Panc1 (cell line): ENCODE measurements at regions not wholly inside any gene's neighbourhood (a gene's known extent, or its start where the extent isn't known, plus 50 kb on each side); places are given as distances from the start of the nearest gene placed in this dataset.

ENCODE experiments used
- ATAC-seq: fragments of 200-7000 bp; cut with Tn5 transposase; 2 replicates; pipeline ENCODE4 v1.9.1; 2020; ENCODE audit warnings: mild to moderate bottlenecking, moderate library complexity
- BruUV-seq: library from RNA; stranded (reverse); fragments of 400-500 nt; replicated peaks from 2 replicates; lab custom pipeline; 2021; lab: Mats Ljungman, UMichigan
- CTCF ChIA-PET: fragments of 300-600 bp; sonication (Branson Sonifier 250); formaldehyde crosslinking; loops from one replicate; lab custom pipeline; 2022; ENCODE audit warnings: antibody characterized with exemption; lab: Charles Lee
- POLR2A ChIA-PET: fragments of 300-600 bp; sonication (Branson Sonifier 250); formaldehyde crosslinking; loops from one replicate; lab custom pipeline; 2022; ENCODE audit warnings: antibody characterized with exemption; lab: Charles Lee
- DNase-seq: peaks from one replicate; pipeline ENCODE4 v3.0.0-alpha.2; 2010; ENCODE audit warnings: low read depth, low spot score
- H3K27ac ChIP-seq: 2 replicates; pipeline ENCODE4 v1.5.1; 2011; ENCODE audit warnings: mild to moderate bottlenecking, low read length, inconsistent platforms
- H3K27me3 ChIP-seq: fragments of 200-500 bp; sonication (Bioruptor generic); 2 replicates; pipeline ENCODE4 v1.6.0; 2014; ENCODE audit warnings: low read length, inconsistent platforms; ENCODE audit not compliant: control insufficient read depth, insufficient read depth
- H3K36me3 ChIP-seq: fragments of 200-500 bp; sonication (Bioruptor generic); 2 replicates; pipeline ENCODE4 v1.5.1; 2014; ENCODE audit warnings: inconsistent platforms, mild to moderate bottlenecking, low read length, moderate library complexity; ENCODE audit not compliant: control insufficient read depth, insufficient read depth
- H3K4me1 ChIP-seq: 2 replicates; pipeline ENCODE4 v1.5.1; 2011; ENCODE audit warnings: inconsistent platforms, mild to moderate bottlenecking, low read length, moderate library complexity; ENCODE audit not compliant: control insufficient read depth, insufficient read depth
- H3K4me3 ChIP-seq, 2 experiments: 2 replicates each; pipeline ENCODE4 v1.5.1; 2011 to 2012; ENCODE audit warnings: low read depth in 2 of 2, low read length in 2 of 2, mild to moderate bottlenecking in 2 of 2, inconsistent platforms in 1 of 2, moderate library complexity in 1 of 2
- H3K9me3 ChIP-seq: fragments of 200-500 bp; sonication (Bioruptor generic); 2 replicates; pipeline ENCODE4 v1.5.1; 2014; ENCODE audit warnings: low read depth, mild to moderate bottlenecking, inconsistent platforms, low read length, moderate library complexity; ENCODE audit not compliant: control insufficient read depth, insufficient read depth
- POLR2AphosphoS5 ChIP-seq: IDR thresholded peaks from 2 replicates; pipeline ENCODE4 v1.6.1; 2012; ENCODE audit warnings: mild to moderate bottlenecking, low read depth, low read length, moderate library complexity
- SIN3A ChIP-seq: IDR thresholded peaks from 2 replicates; pipeline ENCODE4 v1.6.1; 2012; ENCODE audit warnings: low read depth, mild to moderate bottlenecking, low read length, moderate library complexity, borderline replicate concordance; ENCODE audit not compliant: insufficient read depth
- TCF7L2 ChIP-seq: IDR thresholded peaks from 2 replicates; pipeline ENCODE4 v1.6.1; 2011; ENCODE audit warnings: mild to moderate bottlenecking, low read depth, low read length, inconsistent platforms
- in situ Hi-C: cut with HindIII; loops from 2 replicates; pipeline ENCODE4 v1.10.0; 2016; ENCODE audit warnings: low sequenced_read_pairs, low pct_unique_long_range_greater_than_20kb
- intact Hi-C: fragments of 100-400 bp; cut with micrococcal nuclease; formaldehyde crosslinking; loops from one replicate; pipeline ENCODE4 v1.10.0; 2022; ENCODE audit not compliant: unreplicated experiment
- TF ChIP-seq, protein P1 (sequence below): fragments of 450-650 bp; IDR thresholded peaks from 2 replicates; pipeline ENCODE4 v1.5.1; 2017; ENCODE audit warnings: mild to moderate bottlenecking
- TF ChIP-seq, protein P2 (sequence below), 2 experiments: IDR thresholded peaks; 2 replicates each; pipeline ENCODE4 v1.6.1; 2011 to 2012; ENCODE audit warnings: low read depth in 2 of 2, control low read depth in 1 of 2, low read length in 1 of 2, mild to moderate bottlenecking in 1 of 2, moderate library complexity in 1 of 2; ENCODE audit not compliant: insufficient read depth in 1 of 2

DNA sequence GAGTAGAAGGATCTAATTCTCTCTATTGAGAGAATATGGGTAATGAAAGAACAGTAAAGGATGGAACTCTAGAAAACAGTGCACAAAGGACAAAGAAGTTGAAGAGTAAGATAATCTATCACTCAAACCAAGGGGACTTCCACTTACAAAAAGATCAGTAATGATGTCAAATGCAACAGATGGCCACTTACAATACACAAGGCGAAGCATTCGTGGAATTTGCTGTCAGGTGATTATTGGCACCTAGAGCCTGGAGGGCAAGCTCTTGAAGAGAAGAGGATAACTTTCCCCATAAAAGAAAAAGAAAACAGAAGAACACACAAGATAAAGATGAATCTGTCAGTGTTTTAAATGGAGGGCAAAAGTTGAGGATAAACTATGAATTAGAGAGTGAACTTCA is 256.0 kb upstream of the TCF21 start:
- ATAC-seq (no peak), DNase-seq (no peak)
- in situ Hi-C loops, result no loop called here
- POLR2A ChIA-PET, result no interaction called here
- no peaks in the 10 kb centered on the region for H3K27me3 ChIP-seq
- no peaks in the 10 kb centered on the region for H3K36me3 ChIP-seq
- H3K4me1 ChIP-seq, result no peaks in the 10 kb centered on the region
- BruUV-seq, result no TSS peak
- no peaks in the 10 kb centered on the region for H3K9me3 ChIP-seq
- TF ChIP-seq TCF7L2 (no peak), SIN3A (no peak), POLR2AphosphoS5 (no peak)
- TF ChIP-seq, protein P1, sequence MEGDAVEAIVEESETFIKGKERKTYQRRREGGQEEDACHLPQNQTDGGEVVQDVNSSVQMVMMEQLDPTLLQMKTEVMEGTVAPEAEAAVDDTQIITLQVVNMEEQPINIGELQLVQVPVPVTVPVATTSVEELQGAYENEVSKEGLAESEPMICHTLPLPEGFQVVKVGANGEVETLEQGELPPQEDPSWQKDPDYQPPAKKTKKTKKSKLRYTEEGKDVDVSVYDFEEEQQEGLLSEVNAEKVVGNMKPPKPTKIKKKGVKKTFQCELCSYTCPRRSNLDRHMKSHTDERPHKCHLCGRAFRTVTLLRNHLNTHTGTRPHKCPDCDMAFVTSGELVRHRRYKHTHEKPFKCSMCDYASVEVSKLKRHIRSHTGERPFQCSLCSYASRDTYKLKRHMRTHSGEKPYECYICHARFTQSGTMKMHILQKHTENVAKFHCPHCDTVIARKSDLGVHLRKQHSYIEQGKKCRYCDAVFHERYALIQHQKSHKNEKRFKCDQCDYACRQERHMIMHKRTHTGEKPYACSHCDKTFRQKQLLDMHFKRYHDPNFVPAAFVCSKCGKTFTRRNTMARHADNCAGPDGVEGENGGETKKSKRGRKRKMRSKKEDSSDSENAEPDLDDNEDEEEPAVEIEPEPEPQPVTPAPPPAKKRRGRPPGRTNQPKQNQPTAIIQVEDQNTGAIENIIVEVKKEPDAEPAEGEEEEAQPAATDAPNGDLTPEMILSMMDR, result no peak
- TF ChIP-seq, protein P2, sequence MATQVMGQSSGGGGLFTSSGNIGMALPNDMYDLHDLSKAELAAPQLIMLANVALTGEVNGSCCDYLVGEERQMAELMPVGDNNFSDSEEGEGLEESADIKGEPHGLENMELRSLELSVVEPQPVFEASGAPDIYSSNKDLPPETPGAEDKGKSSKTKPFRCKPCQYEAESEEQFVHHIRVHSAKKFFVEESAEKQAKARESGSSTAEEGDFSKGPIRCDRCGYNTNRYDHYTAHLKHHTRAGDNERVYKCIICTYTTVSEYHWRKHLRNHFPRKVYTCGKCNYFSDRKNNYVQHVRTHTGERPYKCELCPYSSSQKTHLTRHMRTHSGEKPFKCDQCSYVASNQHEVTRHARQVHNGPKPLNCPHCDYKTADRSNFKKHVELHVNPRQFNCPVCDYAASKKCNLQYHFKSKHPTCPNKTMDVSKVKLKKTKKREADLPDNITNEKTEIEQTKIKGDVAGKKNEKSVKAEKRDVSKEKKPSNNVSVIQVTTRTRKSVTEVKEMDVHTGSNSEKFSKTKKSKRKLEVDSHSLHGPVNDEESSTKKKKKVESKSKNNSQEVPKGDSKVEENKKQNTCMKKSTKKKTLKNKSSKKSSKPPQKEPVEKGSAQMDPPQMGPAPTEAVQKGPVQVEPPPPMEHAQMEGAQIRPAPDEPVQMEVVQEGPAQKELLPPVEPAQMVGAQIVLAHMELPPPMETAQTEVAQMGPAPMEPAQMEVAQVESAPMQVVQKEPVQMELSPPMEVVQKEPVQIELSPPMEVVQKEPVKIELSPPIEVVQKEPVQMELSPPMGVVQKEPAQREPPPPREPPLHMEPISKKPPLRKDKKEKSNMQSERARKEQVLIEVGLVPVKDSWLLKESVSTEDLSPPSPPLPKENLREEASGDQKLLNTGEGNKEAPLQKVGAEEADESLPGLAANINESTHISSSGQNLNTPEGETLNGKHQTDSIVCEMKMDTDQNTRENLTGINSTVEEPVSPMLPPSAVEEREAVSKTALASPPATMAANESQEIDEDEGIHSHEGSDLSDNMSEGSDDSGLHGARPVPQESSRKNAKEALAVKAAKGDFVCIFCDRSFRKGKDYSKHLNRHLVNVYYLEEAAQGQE (IDR thresholded peaks at IDR 0.05; ENCODE audit: insufficient read depth in 1 of 2, low read depth in 2 of 2, low read length in 1 of 2), result no peak
- intact Hi-C loops, result no loop called here
- CTCF ChIA-PET, result no interaction called here
- no peak overlapping the region for H3K27ac ChIP-seq
- no peak overlapping the region for H3K4me3 ChIP-seq

DNA sequence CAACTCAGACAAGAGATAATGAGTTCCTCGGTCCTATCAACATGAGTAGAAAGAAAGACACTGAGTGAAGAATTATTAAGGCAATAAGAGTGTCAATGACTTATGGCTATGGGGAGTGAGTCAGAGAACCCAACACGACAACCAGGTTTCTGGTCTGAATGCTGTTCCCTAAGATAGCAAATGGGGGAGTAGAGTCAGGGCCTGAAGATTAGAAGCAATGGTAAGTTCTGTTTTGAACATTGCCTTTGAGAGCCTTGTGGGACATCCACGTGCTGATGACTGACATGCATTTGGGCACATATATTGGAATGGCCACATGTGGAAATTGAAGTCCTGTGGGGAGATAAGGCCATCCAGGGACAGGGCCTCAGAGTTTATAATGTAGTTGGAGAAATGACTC is 254.4 kb upstream of the TCF21 start:
- no TSS peak for BruUV-seq
- intact Hi-C loops (no loop called here), in situ Hi-C loops (no loop called here)
- H3K9me3 ChIP-seq, result no peaks in the 10 kb centered on the region
- H3K27me3 ChIP-seq, result no peaks in the 10 kb centered on the region
- TF ChIP-seq POLR2AphosphoS5 (no peak), TCF7L2 (no peak), SIN3A (no peak)
- TF ChIP-seq, protein P1, result no peak
- TF ChIP-seq, protein P2 (IDR thresholded peaks at IDR 0.05; ENCODE audit: insufficient read depth in 1 of 2, low read depth in 2 of 2, low read length in 1 of 2), result no peak
- DNase-seq, result no peak
- ChIA-PET POLR2A (no interaction called here), CTCF (no interaction called here)
- no peaks in the 10 kb centered on the region for H3K36me3 ChIP-seq
- H3K4me3 ChIP-seq, result no peak overlapping the region
- no peaks in the 10 kb centered on the region for H3K4me1 ChIP-seq
- no peak overlapping the region for H3K27ac ChIP-seq
- ATAC-seq, result no peak
